OCI-LY1 (cell line): ENCODE measurements at regions not wholly inside any gene's neighbourhood (a gene's known extent, or its start where the extent isn't known, plus 50 kb on each side); places are given as distances from the start of the nearest gene placed in this dataset.

ENCODE experiments used
- CTCF ChIP-seq: fragments of 200-600 bp; sonication (generic), shearing (Covaris generic); IDR thresholded peaks from 2 replicates; pipeline ENCODE4 v1.5.1; 2017; ENCODE audit warnings: mild to moderate bottlenecking, antibody characterized with exemption, low read length, moderate library complexity, mixed read lengths
- EZH2 ChIP-seq: fragments of 200-600 bp; sonication (generic), shearing (Covaris generic); IDR thresholded peaks from 2 replicates; pipeline ENCODE4 v1.8.0; 2017; ENCODE audit warnings: borderline replicate concordance, mixed run types, mild to moderate bottlenecking, antibody characterized with exemption, low read length, moderate library complexity, mixed read lengths

GRCh38 chr20:24096864-24097450 lies 108.4 kb upstream of the GGTLC1 start:
- TF ChIP-seq CTCF (no peak), EZH2 (no peak)
